HEK293 (cell line): ENCODE measurements at regions not wholly inside any gene's neighbourhood (a gene's known extent, or its start where the extent isn't known, plus 50 kb on each side); places are given as distances from the start of the nearest gene placed in this dataset.
A peak's percentile ranks its signal among the peaks of the same experiment; 100 is the strongest.

Experiments
- CTCF ChIA-PET: fragments of 350-600 bp; formaldehyde crosslinking; extraction: SDS; loops from one replicate; lab custom pipeline; 2021; ENCODE audit warnings: antibody characterized with exemption; lab: Yijun Ruan, JAX
- POLR2A ChIA-PET: fragments of 300-600 bp; formaldehyde crosslinking; extraction: SDS; loops from one replicate; lab custom pipeline; 2020; ENCODE audit warnings: antibody characterized with exemption, inconsistent platforms; lab: Yijun Ruan, JAX
- H3K27ac ChIP-seq: fragments of 200-500 bp; sonication (Bioruptor generic); 2 replicates; pipeline ENCODE4 v1.5.1; 2014; ENCODE audit warnings: low read depth, low read length, control low read depth, inconsistent platforms; ENCODE audit errors: extremely low read depth
- H3K36me3 ChIP-seq, 2 experiments: fragments of 200-500 bp in 1 of 2; sonication (Bioruptor generic) in 1 of 2; 1 replicate in 1 of 2; 2 replicates in 1 of 2; pipeline ENCODE4 v1.5.1; 2014 to 2017; ENCODE audit warnings: inconsistent platforms in 2 of 2, low read length in 2 of 2; ENCODE audit not compliant: control insufficient read depth in 2 of 2, insufficient read depth in 1 of 2
- H3K4me1 ChIP-seq: fragments of 200-500 bp; sonication (Bioruptor generic); 2 replicates; pipeline ENCODE4 v1.5.1; 2014; ENCODE audit warnings: mild to moderate bottlenecking, low read length, inconsistent platforms; ENCODE audit not compliant: control insufficient read depth, insufficient read depth
- H3K4me3 ChIP-seq: 2 replicates; pipeline ENCODE4 v1.5.1; 2011; ENCODE audit warnings: low read depth, mild to moderate bottlenecking, control low read depth, low read length, moderate library complexity
- H3K9me3 ChIP-seq: fragments of 200-500 bp; sonication (Bioruptor generic); 2 replicates; pipeline ENCODE4 v1.5.1; 2014; ENCODE audit warnings: low read depth, low read length, inconsistent platforms; ENCODE audit not compliant: control insufficient read depth, insufficient read depth
- CTCF ChIP-seq: fragments of 450-650 bp; formaldehyde crosslinking; IDR thresholded peaks from 2 replicates; pipeline ENCODE4 v1.5.1; 2016; ENCODE audit warnings: missing biosample characterization, missing genetic modification characterization
- RBAK ChIP-seq: fragments of 450-650 bp; formaldehyde crosslinking; IDR thresholded peaks from 2 replicates; pipeline ENCODE4 v1.5.1; 2016; ENCODE audit warnings: missing biosample characterization, missing genetic modification characterization
- SCRT1 ChIP-seq: fragments of 450-650 bp; formaldehyde crosslinking; IDR thresholded peaks from 2 replicates; pipeline ENCODE4 v1.5.1; 2016; ENCODE audit warnings: missing biosample characterization, missing genetic modification characterization, borderline replicate concordance
- SCRT2 ChIP-seq: fragments of 450-650 bp; formaldehyde crosslinking; IDR thresholded peaks from 2 replicates; pipeline ENCODE4 v1.5.1; 2016; ENCODE audit warnings: missing biosample characterization, missing genetic modification characterization
- SP3 ChIP-seq: fragments of 450-650 bp; formaldehyde crosslinking; IDR thresholded peaks from 2 replicates; pipeline ENCODE4 v1.5.1; 2016; ENCODE audit warnings: missing biosample characterization, missing genetic modification characterization
- YY1 ChIP-seq: fragments of 450-650 bp; formaldehyde crosslinking; IDR thresholded peaks from 2 replicates; pipeline ENCODE4 v1.5.1; 2018; ENCODE audit warnings: missing biosample characterization, missing genetic modification characterization
- ZBTB11 ChIP-seq: fragments of 450-650 bp; formaldehyde crosslinking; conservative IDR thresholded peaks from 2 replicates; pipeline ENCODE4 v1.5.1; 2016; ENCODE audit warnings: low read depth, missing biosample characterization, missing genetic modification characterization
- ZBTB8A ChIP-seq: fragments of 450-650 bp; formaldehyde crosslinking; IDR thresholded peaks from 2 replicates; pipeline ENCODE4 v1.5.1; 2016; ENCODE audit warnings: missing biosample characterization, missing genetic modification characterization
- ZNF140 ChIP-seq: fragments of 450-650 bp; formaldehyde crosslinking; IDR thresholded peaks from 2 replicates; pipeline ENCODE4 v1.5.1; 2016; ENCODE audit warnings: missing biosample characterization, missing genetic modification characterization
- ZNF18 ChIP-seq: fragments of 450-650 bp; formaldehyde crosslinking; IDR thresholded peaks from 2 replicates; pipeline ENCODE4 v1.5.1; 2016; ENCODE audit warnings: missing biosample characterization, missing genetic modification characterization
- ZNF239 ChIP-seq: fragments of 450-650 bp; formaldehyde crosslinking; IDR thresholded peaks from 2 replicates; pipeline ENCODE4 v1.5.1; 2016; ENCODE audit warnings: missing biosample characterization, missing genetic modification characterization
- ZNF248 ChIP-seq: fragments of 450-650 bp; formaldehyde crosslinking; IDR thresholded peaks from 2 replicates; pipeline ENCODE4 v1.5.1; 2017; ENCODE audit warnings: missing biosample characterization, missing genetic modification characterization
- ZNF324 ChIP-seq: fragments of 450-650 bp; formaldehyde crosslinking; IDR thresholded peaks from 2 replicates; pipeline ENCODE4 v1.5.1; 2016; ENCODE audit warnings: missing biosample characterization, missing genetic modification characterization
- ZNF366 ChIP-seq: fragments of 450-650 bp; formaldehyde crosslinking; conservative IDR thresholded peaks from 2 replicates; pipeline ENCODE4 v1.5.1; 2016; ENCODE audit warnings: missing biosample characterization, missing genetic modification characterization
- ZNF658 ChIP-seq: fragments of 450-650 bp; formaldehyde crosslinking; IDR thresholded peaks from 2 replicates; pipeline ENCODE4; 2016; ENCODE audit warnings: missing biosample characterization, missing genetic modification characterization
- ZNF785 ChIP-seq: fragments of 450-650 bp; formaldehyde crosslinking; IDR thresholded peaks from 2 replicates; pipeline ENCODE4 v1.5.1; 2016; ENCODE audit warnings: missing biosample characterization, missing genetic modification characterization
- ZNF837 ChIP-seq: fragments of 450-650 bp; formaldehyde crosslinking; IDR thresholded peaks from 2 replicates; pipeline ENCODE4 v1.5.1; 2016; ENCODE audit warnings: missing biosample characterization, missing genetic modification characterization
- TF ChIP-seq, protein P1 (sequence below): fragments of 450-650 bp; IDR thresholded peaks from 2 replicates; pipeline ENCODE4 v1.5.1; 2018; ENCODE audit warnings: missing biosample characterization, missing genetic modification characterization
- TF ChIP-seq, protein P2 (sequence below): fragments of 450-650 bp; formaldehyde crosslinking; IDR thresholded peaks from 2 replicates; pipeline ENCODE4 v1.5.1; 2017; ENCODE audit warnings: missing biosample characterization, missing genetic modification characterization
- TF ChIP-seq, protein P3 (sequence below): fragments of 450-650 bp; formaldehyde crosslinking; IDR thresholded peaks from 2 replicates; pipeline ENCODE4 v1.5.0; 2017; ENCODE audit warnings: missing biosample characterization, missing genetic modification characterization, borderline replicate concordance

DNA sequence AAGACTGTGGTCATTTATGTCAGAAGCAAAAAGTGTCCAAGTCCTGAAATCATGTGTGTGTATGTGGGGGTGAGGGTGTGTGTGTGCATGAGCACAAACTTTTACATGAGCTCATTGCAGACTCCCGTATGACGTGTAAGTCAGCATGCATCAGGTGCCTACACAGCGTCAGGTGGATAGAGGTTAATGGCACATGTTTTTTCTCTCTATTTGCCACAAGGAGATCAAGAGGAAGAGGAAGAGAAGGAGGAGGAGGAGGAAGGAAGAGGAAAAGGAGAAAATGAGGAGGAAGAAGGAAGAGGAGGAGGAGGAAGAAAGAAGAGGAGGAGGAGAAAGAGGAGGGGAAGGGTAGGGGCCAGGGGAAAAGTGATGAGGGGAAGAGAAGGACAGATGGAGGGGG, 178.0 kb upstream of the DYNLRB2 start:
- Histone ChIP-seq H3K27ac (no peak overlapping the region), H3K4me1 (no peaks in the 10 kb centered on the region), H3K9me3 (no peaks in the 10 kb centered on the region), H3K4me3 (no peak overlapping the region), H3K36me3 (no peaks in the 10 kb centered on the region)
- TF ChIP-seq SCRT2 (tag by site-specific recombination) = peak; percentile 89
- peak; percentile 56; the same call in 1 of the 2 replicates for TF ChIP-seq ZNF366 (tag by site-specific recombination)
- TF ChIP-seq, protein P1, sequence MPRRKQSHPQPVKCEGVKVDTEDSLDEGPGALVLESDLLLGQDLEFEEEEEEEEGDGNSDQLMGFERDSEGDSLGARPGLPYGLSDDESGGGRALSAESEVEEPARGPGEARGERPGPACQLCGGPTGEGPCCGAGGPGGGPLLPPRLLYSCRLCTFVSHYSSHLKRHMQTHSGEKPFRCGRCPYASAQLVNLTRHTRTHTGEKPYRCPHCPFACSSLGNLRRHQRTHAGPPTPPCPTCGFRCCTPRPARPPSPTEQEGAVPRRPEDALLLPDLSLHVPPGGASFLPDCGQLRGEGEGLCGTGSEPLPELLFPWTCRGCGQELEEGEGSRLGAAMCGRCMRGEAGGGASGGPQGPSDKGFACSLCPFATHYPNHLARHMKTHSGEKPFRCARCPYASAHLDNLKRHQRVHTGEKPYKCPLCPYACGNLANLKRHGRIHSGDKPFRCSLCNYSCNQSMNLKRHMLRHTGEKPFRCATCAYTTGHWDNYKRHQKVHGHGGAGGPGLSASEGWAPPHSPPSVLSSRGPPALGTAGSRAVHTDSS (tag by site-specific recombination) = peak; percentile 77
- no peak for TF ChIP-seq ZNF140
- TF ChIP-seq SCRT1 (tag by site-specific recombination) = peak; percentile 93
- no peak for TF ChIP-seq ZNF248 (tag by site-specific recombination)
- TF ChIP-seq, protein P2, sequence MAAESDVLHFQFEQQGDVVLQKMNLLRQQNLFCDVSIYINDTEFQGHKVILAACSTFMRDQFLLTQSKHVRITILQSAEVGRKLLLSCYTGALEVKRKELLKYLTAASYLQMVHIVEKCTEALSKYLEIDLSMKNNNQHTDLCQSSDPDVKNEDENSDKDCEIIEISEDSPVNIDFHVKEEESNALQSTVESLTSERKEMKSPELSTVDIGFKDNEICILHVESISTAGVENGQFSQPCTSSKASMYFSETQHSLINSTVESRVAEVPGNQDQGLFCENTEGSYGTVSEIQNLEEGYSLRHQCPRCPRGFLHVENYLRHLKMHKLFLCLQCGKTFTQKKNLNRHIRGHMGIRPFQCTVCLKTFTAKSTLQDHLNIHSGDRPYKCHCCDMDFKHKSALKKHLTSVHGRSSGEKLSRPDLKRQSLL (tag by site-specific recombination) = no peak
- no peak for TF ChIP-seq ZBTB11 (tag by site-specific recombination)
- ChIA-PET CTCF (no interaction called here), POLR2A (no interaction called here)

DNA sequence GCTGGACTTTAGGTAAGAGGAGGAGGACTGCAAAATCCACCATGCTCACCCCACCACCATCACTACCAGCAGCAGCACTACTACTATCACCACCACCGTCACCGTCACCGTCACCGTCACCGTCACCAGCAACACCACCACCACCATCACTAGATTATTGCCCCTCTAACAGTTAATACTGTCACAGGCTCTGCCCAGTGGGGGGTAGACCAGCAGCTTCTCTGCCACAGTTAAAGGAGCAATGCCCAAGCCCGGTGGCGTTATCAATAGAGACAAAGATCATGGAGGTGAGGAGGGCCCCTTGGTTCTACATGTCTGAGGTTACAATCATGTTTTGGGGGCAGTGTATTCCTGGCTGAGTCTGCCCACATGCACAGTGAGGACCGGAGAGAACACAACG, 184.4 kb upstream of the DYNLRB2 start:
- no peak for TF ChIP-seq YY1 (tag by site-specific recombination)
- no peak for TF ChIP-seq SP3 (tag by site-specific recombination)
- no peak for TF ChIP-seq ZNF18 (tag by site-specific recombination)
- no peak for TF ChIP-seq ZNF658 (tag by site-specific recombination)
- TF ChIP-seq ZNF837 (tag by site-specific recombination) = no peak
- TF ChIP-seq ZBTB8A = no peak
- TF ChIP-seq ZNF239 (tag by site-specific recombination) = no peak
- TF ChIP-seq CTCF = no peak
- TF ChIP-seq, protein P3, sequence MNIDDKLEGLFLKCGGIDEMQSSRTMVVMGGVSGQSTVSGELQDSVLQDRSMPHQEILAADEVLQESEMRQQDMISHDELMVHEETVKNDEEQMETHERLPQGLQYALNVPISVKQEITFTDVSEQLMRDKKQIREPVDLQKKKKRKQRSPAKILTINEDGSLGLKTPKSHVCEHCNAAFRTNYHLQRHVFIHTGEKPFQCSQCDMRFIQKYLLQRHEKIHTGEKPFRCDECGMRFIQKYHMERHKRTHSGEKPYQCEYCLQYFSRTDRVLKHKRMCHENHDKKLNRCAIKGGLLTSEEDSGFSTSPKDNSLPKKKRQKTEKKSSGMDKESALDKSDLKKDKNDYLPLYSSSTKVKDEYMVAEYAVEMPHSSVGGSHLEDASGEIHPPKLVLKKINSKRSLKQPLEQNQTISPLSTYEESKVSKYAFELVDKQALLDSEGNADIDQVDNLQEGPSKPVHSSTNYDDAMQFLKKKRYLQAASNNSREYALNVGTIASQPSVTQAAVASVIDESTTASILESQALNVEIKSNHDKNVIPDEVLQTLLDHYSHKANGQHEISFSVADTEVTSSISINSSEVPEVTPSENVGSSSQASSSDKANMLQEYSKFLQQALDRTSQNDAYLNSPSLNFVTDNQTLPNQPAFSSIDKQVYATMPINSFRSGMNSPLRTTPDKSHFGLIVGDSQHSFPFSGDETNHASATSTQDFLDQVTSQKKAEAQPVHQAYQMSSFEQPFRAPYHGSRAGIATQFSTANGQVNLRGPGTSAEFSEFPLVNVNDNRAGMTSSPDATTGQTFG (tag by site-specific recombination) = no peak
- TF ChIP-seq ZNF324 (tag by site-specific recombination) = no peak
- no peak for TF ChIP-seq ZNF785 (tag by site-specific recombination)
- no peak for TF ChIP-seq RBAK (tag by site-specific recombination)
- POLR2A ChIA-PET = no interaction called here

More for the DNA sequence above, 184.4 kb upstream of the DYNLRB2 start:
- no peaks in the 10 kb centered on the region for H3K36me3 ChIP-seq
- CTCF ChIA-PET = no interaction called here
- no peaks in the 10 kb centered on the region for H3K4me1 ChIP-seq
- no peak overlapping the region for H3K4me3 ChIP-seq
- no peak overlapping the region for H3K27ac ChIP-seq
- H3K9me3 ChIP-seq = no peaks in the 10 kb centered on the region
